ENCODE measurements at regions not wholly inside any gene's neighbourhood (a gene's known extent, or its start where the extent isn't known, plus 50 kb on each side); places are given as distances from the start of the nearest gene placed in this dataset.

DNA sequence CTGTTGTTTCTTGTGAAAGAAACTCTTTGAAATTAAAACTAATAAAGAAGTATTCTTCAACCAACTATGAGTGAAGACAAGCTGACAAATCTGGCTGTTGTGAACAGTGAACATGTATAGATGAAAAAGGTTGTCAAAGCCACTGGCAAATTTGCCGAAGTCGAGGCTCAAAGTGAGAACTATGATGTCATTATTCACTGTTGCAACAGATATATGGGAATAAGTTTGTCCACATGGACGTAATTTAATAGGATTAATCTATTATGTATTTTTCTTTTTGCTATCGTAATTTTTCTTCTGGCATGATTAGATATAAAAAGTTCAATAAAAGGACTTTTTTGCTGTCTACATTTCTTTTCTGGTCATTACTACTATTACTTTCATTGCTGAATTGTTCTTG is 223.2 kb upstream of the ZNF507 start:
- TF ChIP-seq BACH2 (CRISPR knock-in tag; IDR thresholded peaks at IDR 0.05; ENCODE audit: borderline replicate concordance): no peak
- TF ChIP-seq ZNF565 (CRISPR knock-in tag; conservative IDR thresholded peaks at IDR 0.05; ENCODE audit: low read depth): no peak
- no peak for TF ChIP-seq TSHZ2 (CRISPR knock-in tag; IDR thresholded peaks at IDR 0.05)
- no peak for TF ChIP-seq TOX (CRISPR knock-in tag; IDR thresholded peaks at IDR 0.05; ENCODE audit: borderline replicate concordance)
- TF ChIP-seq CSDC2 (CRISPR knock-in tag; IDR thresholded peaks at IDR 0.05): no peak
- TF ChIP-seq CREB5 (CRISPR knock-in tag; IDR thresholded peaks at IDR 0.05; ENCODE audit: low read depth): no peak
- ATAC-seq: no peak

- TF ChIP-seq ZNF70 (CRISPR knock-in tag; IDR thresholded peaks at IDR 0.05) (no peak), BACH2 (CRISPR knock-in tag; IDR thresholded peaks at IDR 0.05; ENCODE audit: borderline replicate concordance) (no peak), CREB5 (CRISPR knock-in tag; IDR thresholded peaks at IDR 0.05; ENCODE audit: low read depth) (no peak), RARB (CRISPR knock-in tag; IDR thresholded peaks at IDR 0.05) (no peak)
- no peak for ATAC-seq
Measured at GRCh38 chr19:32123355-32123940, 222.0 kb upstream of the ZNF507 start.

DNA sequence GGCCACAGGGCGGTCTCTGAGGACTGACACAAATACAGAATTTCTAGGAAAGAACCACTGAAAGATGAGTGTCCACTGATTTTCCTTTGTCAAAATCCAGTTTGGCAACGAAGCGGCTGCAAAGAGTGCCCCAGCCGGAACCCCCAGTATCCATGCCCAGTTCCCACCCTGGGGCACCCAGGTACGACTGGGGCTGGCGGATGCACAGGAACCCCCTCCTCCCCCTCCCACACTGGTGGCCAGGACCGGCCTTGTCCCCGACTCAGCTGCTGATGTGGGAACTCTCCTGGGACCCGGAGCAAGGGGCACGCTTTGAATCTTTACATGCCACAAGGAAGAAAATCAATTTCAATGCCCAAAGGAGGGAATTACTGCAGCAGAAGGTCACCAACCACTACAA is 220.8 kb upstream of the ZNF507 start:
- TF ChIP-seq, protein P1, sequence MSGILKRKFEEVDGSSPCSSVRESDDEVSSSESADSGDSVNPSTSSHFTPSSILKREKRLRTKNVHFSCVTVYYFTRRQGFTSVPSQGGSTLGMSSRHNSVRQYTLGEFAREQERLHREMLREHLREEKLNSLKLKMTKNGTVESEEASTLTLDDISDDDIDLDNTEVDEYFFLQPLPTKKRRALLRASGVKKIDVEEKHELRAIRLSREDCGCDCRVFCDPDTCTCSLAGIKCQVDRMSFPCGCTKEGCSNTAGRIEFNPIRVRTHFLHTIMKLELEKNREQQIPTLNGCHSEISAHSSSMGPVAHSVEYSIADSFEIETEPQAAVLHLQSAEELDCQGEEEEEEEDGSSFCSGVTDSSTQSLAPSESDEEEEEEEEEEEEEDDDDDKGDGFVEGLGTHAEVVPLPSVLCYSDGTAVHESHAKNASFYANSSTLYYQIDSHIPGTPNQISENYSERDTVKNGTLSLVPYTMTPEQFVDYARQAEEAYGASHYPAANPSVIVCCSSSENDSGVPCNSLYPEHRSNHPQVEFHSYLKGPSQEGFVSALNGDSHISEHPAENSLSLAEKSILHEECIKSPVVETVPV (CRISPR knock-in tag; IDR thresholded peaks at IDR 0.05): no peak
- no peak for TF ChIP-seq ARNTL (CRISPR knock-in tag; IDR thresholded peaks at IDR 0.05; ENCODE audit: borderline replicate concordance, low read depth)
- no peak for TF ChIP-seq PPARA (CRISPR knock-in tag; IDR thresholded peaks at IDR 0.05; ENCODE audit: borderline replicate concordance)
- TF ChIP-seq CSDC2 (CRISPR knock-in tag; IDR thresholded peaks at IDR 0.05): no peak
- no peak for TF ChIP-seq RARB (CRISPR knock-in tag; IDR thresholded peaks at IDR 0.05)
- no peak for TF ChIP-seq GLIS3 (CRISPR knock-in tag; IDR thresholded peaks at IDR 0.05)
- TF ChIP-seq TSHZ2 (CRISPR knock-in tag; IDR thresholded peaks at IDR 0.05): no peak
- TF ChIP-seq ZFP3 (CRISPR knock-in tag; IDR thresholded peaks at IDR 0.05): no peak
- TF ChIP-seq ZC3H10 (CRISPR knock-in tag; IDR thresholded peaks at IDR 0.05): no peak
- TF ChIP-seq TOX (CRISPR knock-in tag; IDR thresholded peaks at IDR 0.05; ENCODE audit: borderline replicate concordance): no peak
- ATAC-seq: no peak

- ATAC-seq: no peak
Measured at GRCh38 chr19:32129141-32129540, 216.3 kb upstream of the ZNF507 start.

More at GRCh38 chr19:32129141-32129540, 216.3 kb upstream of the ZNF507 start:
- TF ChIP-seq TCF4 (CRISPR knock-in tag; IDR thresholded peaks at IDR 0.05; ENCODE audit: borderline replicate concordance): no peak
- no peak for TF ChIP-seq TOX (CRISPR knock-in tag; IDR thresholded peaks at IDR 0.05; ENCODE audit: borderline replicate concordance)
- no peak for TF ChIP-seq RARB (CRISPR knock-in tag; IDR thresholded peaks at IDR 0.05)
- no peak for TF ChIP-seq ISL1 (CRISPR knock-in tag; IDR thresholded peaks at IDR 0.05)
- no peak for TF ChIP-seq CREB5 (CRISPR knock-in tag; IDR thresholded peaks at IDR 0.05; ENCODE audit: low read depth)
- no peak for TF ChIP-seq ZNF565 (CRISPR knock-in tag; conservative IDR thresholded peaks at IDR 0.05; ENCODE audit: low read depth)
- no peak for TF ChIP-seq PPARA (CRISPR knock-in tag; IDR thresholded peaks at IDR 0.05; ENCODE audit: borderline replicate concordance)
- no peak for TF ChIP-seq SNAI2 (CRISPR knock-in tag; IDR thresholded peaks at IDR 0.05)
- no peak for TF ChIP-seq ESRRG (CRISPR knock-in tag; IDR thresholded peaks at IDR 0.05)
- no peak for TF ChIP-seq PATZ1 (CRISPR knock-in tag; IDR thresholded peaks at IDR 0.05; ENCODE audit: borderline replicate concordance)
- TF ChIP-seq OSR1 (CRISPR knock-in tag; IDR thresholded peaks at IDR 0.05): no peak
- no peak for TF ChIP-seq ZFP30 (CRISPR knock-in tag; IDR thresholded peaks at IDR 0.05)
- no peak for TF ChIP-seq GLIS3 (CRISPR knock-in tag; IDR thresholded peaks at IDR 0.05)
- TF ChIP-seq BACH2 (CRISPR knock-in tag; IDR thresholded peaks at IDR 0.05; ENCODE audit: borderline replicate concordance): no peak
- no peak for TF ChIP-seq ZNF70 (CRISPR knock-in tag; IDR thresholded peaks at IDR 0.05)
- TF ChIP-seq ZNF8 (CRISPR knock-in tag; IDR thresholded peaks at IDR 0.05): no peak
- no peak for TF ChIP-seq ZFP3 (CRISPR knock-in tag; IDR thresholded peaks at IDR 0.05)
